ENCODE measurements at regions not wholly inside any gene's neighbourhood (a gene's known extent, or its start where the extent isn't known, plus 50 kb on each side); places are given as distances from the start of the nearest gene placed in this dataset.

- TF ChIP-seq CTCF (IDR thresholded peaks at IDR 0.05; ENCODE audit: low read depth, low read length) (no peak), POLR2A (IDR thresholded peaks at IDR 0.05; ENCODE audit: extremely low read depth, insufficient read length) (no peak)
Measured at GRCh38 chr4:83738895-83739294, 203.0 kb downstream of the GPAT3 start.
